HEK293 (cell line): ENCODE measurements at regions not wholly inside any gene's neighbourhood (a gene's known extent, or its start where the extent isn't known, plus 50 kb on each side); places are given as distances from the start of the nearest gene placed in this dataset.

ENCODE experiments used
- FEZF1 ChIP-seq: fragments of 450-650 bp; formaldehyde crosslinking; IDR thresholded peaks from 2 replicates; pipeline ENCODE4 v1.5.1; 2016; ENCODE audit warnings: missing biosample characterization, missing genetic modification characterization
- HOXC10 ChIP-seq: sonication (generic); formaldehyde crosslinking; IDR thresholded peaks from 2 replicates; pipeline ENCODE4 v1.8.1; 2023; ENCODE audit warnings: mild to moderate bottlenecking, missing genetic modification reagents
- SP2 ChIP-seq: fragments of 450-650 bp; formaldehyde crosslinking; IDR thresholded peaks from 2 replicates; pipeline ENCODE4 v1.5.1; 2016; ENCODE audit warnings: missing biosample characterization, missing genetic modification characterization
- YY1 ChIP-seq: fragments of 450-650 bp; formaldehyde crosslinking; IDR thresholded peaks from 2 replicates; pipeline ENCODE4 v1.5.1; 2018; ENCODE audit warnings: missing biosample characterization, missing genetic modification characterization
- ZBTB7A ChIP-seq: fragments of 450-650 bp; formaldehyde crosslinking; IDR thresholded peaks from 2 replicates; pipeline ENCODE4 v1.5.1; 2016; ENCODE audit warnings: low read depth, missing biosample characterization, missing genetic modification characterization
- ZBTB8A ChIP-seq: fragments of 450-650 bp; formaldehyde crosslinking; IDR thresholded peaks from 2 replicates; pipeline ENCODE4 v1.5.1; 2016; ENCODE audit warnings: missing biosample characterization, missing genetic modification characterization
- ZNF140 ChIP-seq: fragments of 450-650 bp; formaldehyde crosslinking; IDR thresholded peaks from 2 replicates; pipeline ENCODE4 v1.5.1; 2016; ENCODE audit warnings: missing biosample characterization, missing genetic modification characterization
- ZNF341 ChIP-seq: fragments of 450-650 bp; formaldehyde crosslinking; IDR thresholded peaks from 2 replicates; pipeline ENCODE4; 2016; ENCODE audit warnings: low read depth, missing biosample characterization, missing genetic modification characterization
- ZNF529 ChIP-seq: fragments of 450-650 bp; formaldehyde crosslinking; IDR thresholded peaks from 2 replicates; pipeline ENCODE4 v1.5.1; 2017; ENCODE audit warnings: missing genetic modification characterization, missing biosample characterization; ENCODE audit not compliant: insufficient replicate concordance
- ZNF623 ChIP-seq: fragments of 450-650 bp; formaldehyde crosslinking; IDR thresholded peaks from 2 replicates; pipeline ENCODE4 v1.5.1; 2016; ENCODE audit warnings: missing biosample characterization, missing genetic modification characterization
- ZNF654 ChIP-seq: fragments of 450-650 bp; formaldehyde crosslinking; IDR thresholded peaks from 2 replicates; pipeline ENCODE4 v1.5.1; 2016; ENCODE audit warnings: low read depth, missing biosample characterization, missing genetic modification characterization
- ZXDB ChIP-seq: fragments of 450-650 bp; formaldehyde crosslinking; IDR thresholded peaks from 2 replicates; pipeline ENCODE4 v1.5.1; 2016; ENCODE audit warnings: missing biosample characterization, missing genetic modification characterization
- TF ChIP-seq, protein P1 (sequence below): fragments of 450-650 bp; formaldehyde crosslinking; IDR thresholded peaks from 2 replicates; pipeline ENCODE4 v1.5.1; 2016; ENCODE audit warnings: missing biosample characterization, missing genetic modification characterization

DNA sequence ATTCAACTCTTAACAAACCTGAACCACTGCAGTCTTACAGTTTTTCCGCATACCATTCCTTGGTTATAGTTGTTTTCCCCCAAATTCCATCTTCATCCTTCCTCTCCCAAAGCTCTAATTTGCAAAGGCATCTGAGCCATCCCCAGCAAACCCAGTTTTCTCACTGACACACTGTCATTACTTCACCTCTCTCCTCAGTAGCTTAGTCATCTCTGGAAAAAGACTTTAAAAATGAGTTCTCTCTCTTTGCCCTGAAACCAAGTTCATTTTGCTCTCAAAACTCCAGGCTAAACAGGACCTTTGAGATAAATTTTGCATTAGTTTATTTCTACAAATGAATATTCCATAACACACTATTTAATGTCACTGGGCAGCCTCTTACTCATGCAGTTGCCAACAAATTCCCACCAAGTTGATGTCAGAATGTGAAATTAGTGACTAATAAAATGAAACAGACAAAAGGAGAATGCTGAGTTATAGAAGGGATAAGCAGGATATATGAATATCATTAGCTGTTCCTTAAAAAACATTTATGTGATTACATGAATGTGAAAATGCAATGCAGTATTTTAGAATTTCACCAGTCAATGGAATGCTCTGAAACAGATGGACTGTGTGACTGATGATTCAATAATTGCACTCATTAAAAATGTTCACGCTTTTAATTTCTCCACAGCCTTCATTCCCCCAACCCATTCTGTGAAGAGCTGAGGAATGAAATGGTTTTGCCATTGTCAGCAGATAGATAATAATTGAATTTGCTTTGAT, 107.4 kb upstream of the DMAC1 start:
- no peak for TF ChIP-seq ZNF623
- no peak for TF ChIP-seq ZNF654
- no peak for TF ChIP-seq ZBTB8A (tag by site-specific recombination)
- TF ChIP-seq, protein P1, sequence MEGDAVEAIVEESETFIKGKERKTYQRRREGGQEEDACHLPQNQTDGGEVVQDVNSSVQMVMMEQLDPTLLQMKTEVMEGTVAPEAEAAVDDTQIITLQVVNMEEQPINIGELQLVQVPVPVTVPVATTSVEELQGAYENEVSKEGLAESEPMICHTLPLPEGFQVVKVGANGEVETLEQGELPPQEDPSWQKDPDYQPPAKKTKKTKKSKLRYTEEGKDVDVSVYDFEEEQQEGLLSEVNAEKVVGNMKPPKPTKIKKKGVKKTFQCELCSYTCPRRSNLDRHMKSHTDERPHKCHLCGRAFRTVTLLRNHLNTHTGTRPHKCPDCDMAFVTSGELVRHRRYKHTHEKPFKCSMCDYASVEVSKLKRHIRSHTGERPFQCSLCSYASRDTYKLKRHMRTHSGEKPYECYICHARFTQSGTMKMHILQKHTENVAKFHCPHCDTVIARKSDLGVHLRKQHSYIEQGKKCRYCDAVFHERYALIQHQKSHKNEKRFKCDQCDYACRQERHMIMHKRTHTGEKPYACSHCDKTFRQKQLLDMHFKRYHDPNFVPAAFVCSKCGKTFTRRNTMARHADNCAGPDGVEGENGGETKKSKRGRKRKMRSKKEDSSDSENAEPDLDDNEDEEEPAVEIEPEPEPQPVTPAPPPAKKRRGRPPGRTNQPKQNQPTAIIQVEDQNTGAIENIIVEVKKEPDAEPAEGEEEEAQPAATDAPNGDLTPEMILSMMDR (tag by site-specific recombination): no peak
- no peak for TF ChIP-seq SP2 (tag by site-specific recombination)
- no peak for TF ChIP-seq HOXC10
- TF ChIP-seq ZBTB7A (tag by site-specific recombination): no peak
- TF ChIP-seq YY1 (tag by site-specific recombination): no peak
- TF ChIP-seq ZNF140 (tag by site-specific recombination): no peak
- TF ChIP-seq FEZF1: no peak
- no peak for TF ChIP-seq ZXDB (tag by site-specific recombination)
- no peak for TF ChIP-seq ZNF341 (tag by site-specific recombination)
- TF ChIP-seq ZNF529: no peak
